H1 (cell line): ENCODE measurements at regions not wholly inside any gene's neighbourhood (a gene's known extent, or its start where the extent isn't known, plus 50 kb on each side); places are given as distances from the start of the nearest gene placed in this dataset.

Experiments used
- TF ChIP-seq, protein P1 (sequence below): IDR thresholded peaks from 2 replicates; pipeline ENCODE4 v1.6.1; 2012; ENCODE audit warnings: inconsistent platforms

DNA sequence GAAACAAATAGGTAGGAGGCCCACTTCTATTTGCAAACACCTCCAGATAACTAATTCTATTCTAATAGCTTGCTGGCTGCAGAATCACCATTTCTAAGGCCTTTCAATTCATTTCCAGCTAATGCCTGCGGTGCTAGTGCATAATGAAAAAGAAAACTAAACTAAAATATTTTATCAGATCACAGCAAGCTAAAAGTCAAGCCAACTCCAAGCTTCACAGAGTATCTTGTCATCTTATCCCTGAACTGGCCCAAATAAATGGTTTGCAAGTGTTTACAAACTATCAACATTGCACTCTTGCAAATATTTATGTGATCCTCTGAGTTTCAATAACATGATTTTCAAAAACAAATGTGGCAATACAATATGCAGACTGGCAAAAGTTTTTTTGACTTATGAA is 166.0 kb downstream of the IPMK start (continued):
- TF ChIP-seq, protein P1, sequence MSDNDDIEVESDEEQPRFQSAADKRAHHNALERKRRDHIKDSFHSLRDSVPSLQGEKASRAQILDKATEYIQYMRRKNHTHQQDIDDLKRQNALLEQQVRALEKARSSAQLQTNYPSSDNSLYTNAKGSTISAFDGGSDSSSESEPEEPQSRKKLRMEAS: no peak
- TF ChIP-seq, all 59 proteins: peak for 0
